ENCODE measurements at regions not wholly inside any gene's neighbourhood (a gene's known extent, or its start where the extent isn't known, plus 50 kb on each side); places are given as distances from the start of the nearest gene placed in this dataset.

DNA sequence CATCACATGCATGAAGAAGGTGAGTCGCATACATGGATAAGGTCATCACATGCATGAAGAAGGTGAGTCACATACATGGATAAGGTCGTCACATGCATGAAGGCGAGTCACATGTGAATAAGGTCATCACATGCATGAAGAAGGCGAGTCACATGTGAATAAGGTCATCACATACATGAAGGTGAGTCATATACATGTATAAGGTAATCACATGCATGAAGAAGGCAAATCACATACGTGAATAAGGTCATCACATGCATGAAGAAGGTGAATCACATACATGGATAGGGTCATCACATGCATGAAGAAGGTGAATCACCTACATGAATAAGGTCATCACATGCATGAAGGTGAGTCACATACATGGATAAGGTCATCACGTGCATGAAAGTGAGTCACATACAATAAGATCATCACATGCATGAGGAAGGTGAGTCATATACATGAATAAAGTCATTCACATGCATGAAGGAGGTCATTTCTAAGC, 105.1 kb upstream of the SDK2 start:
- H3K27ac ChIP-seq (ENCODE audit: low read length, poor library complexity, severe bottlenecking) = no peak overlapping the region
- H4K91ac ChIP-seq (ENCODE audit: low read length) = no peak overlapping the region
- peaks cover 0 to 66% of the 10 kb centered on the region in 2 experiments for H3K27me3 ChIP-seq (ENCODE audit: control insufficient read depth in 1 of 2, insufficient read depth in 1 of 2, low read length in 2 of 2)
- H3K23ac ChIP-seq (ENCODE audit: low read length in 2 of 2) = no peak overlapping the region
- H2BK120ac ChIP-seq (ENCODE audit: low read depth, low read length) = no peak overlapping the region
- no peak overlapping the region for H2BK15ac ChIP-seq (ENCODE audit: low read depth, poor library complexity, severe bottlenecking)
- no peak overlapping the region for H3K9ac ChIP-seq (ENCODE audit: low read length)
- 54% methylated on average over 6 of the region's 6 CpGs for WGBS
- H3K9me3 ChIP-seq (ENCODE audit: control insufficient read depth, low read length) = no peaks in the 10 kb centered on the region
- no peak overlapping the region for H3K4me2 ChIP-seq (ENCODE audit: low read length, poor library complexity, severe bottlenecking)
- H3K4me3 ChIP-seq (ENCODE audit: insufficient read depth in 1 of 2, low read depth in 1 of 2, low read length in 2 of 2) = no peak overlapping the region
- no peak overlapping the region for H2AFZ ChIP-seq (ENCODE audit: low read depth, low read length)
- no peak overlapping the region for H3K14ac ChIP-seq (ENCODE audit: low read length in 2 of 2)
- no peak overlapping the region for H2BK12ac ChIP-seq (ENCODE audit: low read length in 2 of 2)
- no peak overlapping the region for H2BK5ac ChIP-seq (ENCODE audit: low read depth, low read length, poor library complexity, severe bottlenecking)
- H3K4ac ChIP-seq (ENCODE audit: low read depth in 1 of 2, low read length in 2 of 2) = no peak overlapping the region
- H3K4me1 ChIP-seq (ENCODE audit: control insufficient read depth, insufficient read depth, low read depth, low read length) = no peaks in the 10 kb centered on the region
- H4K8ac ChIP-seq (ENCODE audit: low read length) = no peak overlapping the region
- H3K36me3 ChIP-seq (ENCODE audit: control insufficient read depth in 1 of 2, insufficient read depth in 2 of 2, low read depth in 1 of 2, low read length in 2 of 2) = no peaks in the 10 kb centered on the region
- no peak for DNase-seq
- no peak overlapping the region for H2AK5ac ChIP-seq (ENCODE audit: low read length, severe bottlenecking)
- no peak overlapping the region for H3K18ac ChIP-seq (ENCODE audit: low read depth in 1 of 2, low read length in 2 of 2)
- H3K79me1 ChIP-seq (replicated peaks; ENCODE audit: low read length, poor library complexity, severe bottlenecking) = no peaks in the 10 kb centered on the region

DNA sequence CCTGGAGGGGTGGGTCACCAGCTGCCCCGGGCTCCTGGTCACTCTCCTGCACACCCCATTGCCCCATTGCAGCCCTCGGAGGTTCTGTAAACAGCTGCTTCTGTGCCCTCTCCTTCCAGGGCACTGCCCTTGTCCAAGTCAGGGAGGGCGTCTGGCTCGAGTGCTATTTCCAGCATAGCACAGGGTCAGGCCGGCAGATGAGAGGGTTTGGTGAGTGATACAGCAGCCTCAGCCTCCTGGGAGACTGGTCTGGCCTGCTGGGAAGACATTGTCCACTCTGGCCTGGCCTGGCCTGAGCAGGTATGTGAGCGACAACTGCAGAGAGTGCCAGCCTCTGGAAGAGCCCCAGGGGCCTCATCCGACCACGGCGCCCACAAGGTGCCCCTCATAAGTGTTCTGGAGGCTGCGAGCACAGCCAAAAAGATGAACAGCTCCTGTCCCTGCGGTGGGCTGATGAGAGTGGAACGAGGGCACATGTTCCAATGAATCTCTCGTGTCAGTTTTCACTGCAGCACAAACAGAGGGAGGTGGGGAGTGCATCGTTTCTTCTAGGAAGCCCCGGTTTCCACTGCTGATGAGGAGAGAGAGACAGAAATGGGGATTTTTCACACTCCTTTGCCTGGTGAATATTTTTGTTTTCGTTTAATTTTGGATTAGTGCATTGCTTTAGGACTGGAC, 105.8 kb upstream of the SDK2 start:
- Histone ChIP-seq H3K27me3 (ENCODE audit: control insufficient read depth in 1 of 2, insufficient read depth in 1 of 2, low read length in 2 of 2) (peaks cover 0 to 66% of the 10 kb centered on the region in 2 experiments), H3K4ac (ENCODE audit: low read depth in 1 of 2, low read length in 2 of 2) (no peak overlapping the region), H3K14ac (ENCODE audit: low read length in 2 of 2) (no peak overlapping the region), H3K4me2 (ENCODE audit: low read length, poor library complexity, severe bottlenecking) (no peak overlapping the region), H2BK5ac (ENCODE audit: low read depth, low read length, poor library complexity, severe bottlenecking) (no peak overlapping the region), H3K18ac (ENCODE audit: low read depth in 1 of 2, low read length in 2 of 2) (no peak overlapping the region), H4K91ac (ENCODE audit: low read length) (no peak overlapping the region), H3K23ac (ENCODE audit: low read length in 2 of 2) (no peak overlapping the region), H3K4me1 (ENCODE audit: control insufficient read depth, insufficient read depth, low read depth, low read length) (no peaks in the 10 kb centered on the region), H2AFZ (ENCODE audit: low read depth, low read length) (no peak overlapping the region), H3K9ac (ENCODE audit: low read length) (no peak overlapping the region), H2BK12ac (ENCODE audit: low read length in 2 of 2) (no peak overlapping the region), H2BK15ac (ENCODE audit: low read depth, poor library complexity, severe bottlenecking) (no peak overlapping the region), H2BK120ac (ENCODE audit: low read depth, low read length) (no peak overlapping the region), H2AK5ac (ENCODE audit: low read length, severe bottlenecking) (no peak overlapping the region), H3K27ac (ENCODE audit: low read length, poor library complexity, severe bottlenecking) (no peak overlapping the region), H3K4me3 (ENCODE audit: insufficient read depth in 1 of 2, low read depth in 1 of 2, low read length in 2 of 2) (no peak overlapping the region), H3K79me1 (replicated peaks; ENCODE audit: low read length, poor library complexity, severe bottlenecking) (no peaks in the 10 kb centered on the region), H3K36me3 (ENCODE audit: control insufficient read depth in 1 of 2, insufficient read depth in 2 of 2, low read depth in 1 of 2, low read length in 2 of 2) (no peaks in the 10 kb centered on the region), H4K8ac (ENCODE audit: low read length) (no peak overlapping the region), H3K9me3 (ENCODE audit: control insufficient read depth, low read length) (no peaks in the 10 kb centered on the region)
- WGBS = 70% methylated on average over 16 of the region's 16 CpGs
- DNase-seq = no peak

DNA sequence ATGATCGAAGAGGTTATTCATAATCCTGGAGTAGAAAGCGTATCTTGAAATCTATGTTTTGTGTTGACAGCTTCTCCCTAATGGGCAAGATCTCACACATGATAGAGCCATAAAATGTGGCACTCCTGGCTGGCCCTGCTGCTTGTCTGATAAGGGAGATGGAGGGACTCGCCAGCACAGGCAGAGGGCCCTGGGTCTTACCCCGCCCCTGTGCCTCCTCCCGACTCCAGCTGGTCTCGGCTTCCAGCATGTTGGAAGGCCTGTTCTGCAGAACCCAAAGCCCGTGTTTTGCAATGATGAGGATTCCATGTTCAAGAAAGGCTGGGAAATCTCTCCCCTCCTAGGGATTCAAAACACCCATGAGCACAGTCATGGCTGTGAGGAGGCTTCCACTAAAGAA, 106.7 kb upstream of the SDK2 start:
- H3K27me3 ChIP-seq (ENCODE audit: control insufficient read depth in 1 of 2, insufficient read depth in 1 of 2, low read length in 2 of 2) = peaks cover 0 to 66% of the 10 kb centered on the region in 2 experiments
- no peak overlapping the region for H2AK5ac ChIP-seq (ENCODE audit: low read length, severe bottlenecking)
- H3K79me1 ChIP-seq (replicated peaks; ENCODE audit: low read length, poor library complexity, severe bottlenecking) = no peaks in the 10 kb centered on the region
- H3K9ac ChIP-seq (ENCODE audit: low read length) = no peak overlapping the region
- no peak overlapping the region for H4K91ac ChIP-seq (ENCODE audit: low read length)
- H3K4me2 ChIP-seq (ENCODE audit: low read length, poor library complexity, severe bottlenecking) = no peak overlapping the region
- H2BK5ac ChIP-seq (ENCODE audit: low read depth, low read length, poor library complexity, severe bottlenecking) = no peak overlapping the region
- no peak overlapping the region for H2BK15ac ChIP-seq (ENCODE audit: low read depth, poor library complexity, severe bottlenecking)
- no peak overlapping the region for H2BK120ac ChIP-seq (ENCODE audit: low read depth, low read length)
- no peak overlapping the region for H3K27ac ChIP-seq (ENCODE audit: low read length, poor library complexity, severe bottlenecking)
- no peaks in the 10 kb centered on the region for H3K36me3 ChIP-seq (ENCODE audit: control insufficient read depth in 1 of 2, insufficient read depth in 2 of 2, low read depth in 1 of 2, low read length in 2 of 2)
- H3K4ac ChIP-seq (ENCODE audit: low read depth in 1 of 2, low read length in 2 of 2) = no peak overlapping the region
- H3K4me1 ChIP-seq (ENCODE audit: control insufficient read depth, insufficient read depth, low read depth, low read length) = no peaks in the 10 kb centered on the region
- no peak for DNase-seq
- WGBS = 38% methylated on average over 5 of the region's 7 CpGs
- H3K14ac ChIP-seq (ENCODE audit: low read length in 2 of 2) = no peak overlapping the region
- H3K23ac ChIP-seq (ENCODE audit: low read length in 2 of 2) = no peak overlapping the region
- no peaks in the 10 kb centered on the region for H3K9me3 ChIP-seq (ENCODE audit: control insufficient read depth, low read length)
- H2BK12ac ChIP-seq (ENCODE audit: low read length in 2 of 2) = no peak overlapping the region
- H3K18ac ChIP-seq (ENCODE audit: low read depth in 1 of 2, low read length in 2 of 2) = no peak overlapping the region
- no peak overlapping the region for H3K4me3 ChIP-seq (ENCODE audit: insufficient read depth in 1 of 2, low read depth in 1 of 2, low read length in 2 of 2)
- no peak overlapping the region for H4K8ac ChIP-seq (ENCODE audit: low read length)
- no peak overlapping the region for H2AFZ ChIP-seq (ENCODE audit: low read depth, low read length)

DNA sequence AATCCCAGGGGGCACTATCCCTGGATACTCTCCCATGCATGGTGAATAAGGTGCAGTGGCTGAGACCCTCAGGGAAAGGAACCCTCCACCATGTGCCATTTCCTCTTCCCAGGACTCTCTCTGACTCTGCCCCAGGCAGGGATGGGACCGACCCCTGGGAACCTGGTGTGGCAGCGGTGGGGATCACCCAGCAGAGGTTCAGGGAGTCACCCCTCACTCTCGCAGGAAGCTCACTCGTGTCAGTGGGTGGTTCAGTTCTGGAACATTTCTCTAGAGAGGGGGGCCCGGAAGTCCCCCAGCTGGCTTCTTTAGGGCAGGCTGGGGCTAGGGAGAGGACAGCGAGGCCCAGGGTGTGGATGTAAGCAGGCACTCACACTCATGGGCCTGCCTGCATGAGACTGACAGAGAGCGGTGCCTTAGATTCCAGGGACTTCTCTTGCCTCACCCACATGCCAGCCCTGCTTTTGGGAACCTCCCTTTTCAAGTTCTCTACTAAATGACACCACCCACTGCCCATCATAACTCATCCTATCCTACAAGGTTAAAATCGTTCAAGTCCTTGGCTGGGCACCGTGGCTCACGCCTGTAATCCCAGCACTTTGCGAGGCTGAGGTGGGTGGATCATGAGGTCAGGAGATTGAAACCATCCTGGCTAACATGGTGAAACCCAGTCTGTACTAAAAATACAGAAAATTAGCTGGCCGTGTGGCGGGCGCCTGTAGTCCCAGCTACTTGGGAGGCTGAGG, 109.7 kb upstream of the SDK2 start:
- 84% methylated on average over 13 of the region's 14 CpGs for WGBS
- no peak overlapping the region for H4K8ac ChIP-seq (ENCODE audit: low read length)
- H3K4me3 ChIP-seq (ENCODE audit: insufficient read depth in 1 of 2, low read depth in 1 of 2, low read length in 2 of 2) = no peak overlapping the region
- no peak overlapping the region for H3K23ac ChIP-seq (ENCODE audit: low read length in 2 of 2)
- no peaks in the 10 kb centered on the region for H3K4me1 ChIP-seq (ENCODE audit: control insufficient read depth, insufficient read depth, low read depth, low read length)
- no peak overlapping the region for H3K14ac ChIP-seq (ENCODE audit: low read length in 2 of 2)
- no peaks in the 10 kb centered on the region for H3K9me3 ChIP-seq (ENCODE audit: control insufficient read depth, low read length)
- peaks cover 0 to 71% of the 10 kb centered on the region in 2 experiments for H3K27me3 ChIP-seq (ENCODE audit: control insufficient read depth in 1 of 2, insufficient read depth in 1 of 2, low read length in 2 of 2)
- H2BK5ac ChIP-seq (ENCODE audit: low read depth, low read length, poor library complexity, severe bottlenecking) = no peak overlapping the region
- no peak overlapping the region for H2AFZ ChIP-seq (ENCODE audit: low read depth, low read length)
- no peak overlapping the region for H3K18ac ChIP-seq (ENCODE audit: low read depth in 1 of 2, low read length in 2 of 2)
- no peak overlapping the region for H2BK12ac ChIP-seq (ENCODE audit: low read length in 2 of 2)
- no peak overlapping the region for H2AK5ac ChIP-seq (ENCODE audit: low read length, severe bottlenecking)
- H3K27ac ChIP-seq (ENCODE audit: low read length, poor library complexity, severe bottlenecking) = no peak overlapping the region
- H3K4ac ChIP-seq (ENCODE audit: low read depth in 1 of 2, low read length in 2 of 2) = no peak overlapping the region
- DNase-seq = no peak
- H2BK120ac ChIP-seq (ENCODE audit: low read depth, low read length) = no peak overlapping the region
- no peaks in the 10 kb centered on the region for H3K36me3 ChIP-seq (ENCODE audit: control insufficient read depth in 1 of 2, insufficient read depth in 2 of 2, low read depth in 1 of 2, low read length in 2 of 2)
- no peak overlapping the region for H3K9ac ChIP-seq (ENCODE audit: low read length)
- H3K79me1 ChIP-seq (replicated peaks; ENCODE audit: low read length, poor library complexity, severe bottlenecking) = no peaks in the 10 kb centered on the region
- H3K4me2 ChIP-seq (ENCODE audit: low read length, poor library complexity, severe bottlenecking) = no peak overlapping the region
- H2BK15ac ChIP-seq (ENCODE audit: low read depth, poor library complexity, severe bottlenecking) = no peak overlapping the region
- no peak overlapping the region for H4K91ac ChIP-seq (ENCODE audit: low read length)

Data from mesenchymal stem cell (in vitro differentiated cells and primary cell).